Neural progenitor cell (in vitro differentiated cells): ENCODE measurements at regions not wholly inside any gene's neighbourhood (a gene's known extent, or its start where the extent isn't known, plus 50 kb on each side); places are given as distances from the start of the nearest gene placed in this dataset.

Experiments
- DNase-seq: peaks from one replicate; pipeline ENCODE4 v3.0.0-alpha.2; 2016; ENCODE audit warnings: low spot score
- H2AFZ ChIP-seq: fragments of 200-600 bp; sonication (generic); replicated peaks from 2 replicates; pipeline ENCODE4 v1.6.1; 2016; ENCODE audit warnings: antibody characterized with exemption
- H3F3A ChIP-seq: fragments of 200-600 bp; sonication (generic); 2 replicates; pipeline ENCODE4 v1.6.1; 2016; ENCODE audit warnings: antibody characterized with exemption, low read depth
- H3K27ac ChIP-seq: fragments of 200-600 bp; sonication (generic); 2 replicates; pipeline ENCODE4 v1.5.1; 2016; ENCODE audit warnings: mild to moderate bottlenecking
- H3K27me3 ChIP-seq: fragments of 200-600 bp; sonication (generic); 2 replicates; pipeline ENCODE4 v1.6.1; 2016; ENCODE audit warnings: mild to moderate bottlenecking, moderate library complexity
- H3K36me3 ChIP-seq: fragments of 200-600 bp; sonication (generic); 2 replicates; pipeline ENCODE4 v1.5.1; 2016
- H3K4me1 ChIP-seq: fragments of 200-600 bp; sonication (generic); 2 replicates; pipeline ENCODE4 v1.6.1; 2016; ENCODE audit warnings: mixed run types
- H3K4me2 ChIP-seq: fragments of 200-600 bp; sonication (generic); 2 replicates; pipeline ENCODE4 v1.6.1; 2016
- H3K4me3 ChIP-seq: fragments of 200-600 bp; sonication (generic); 2 replicates; pipeline ENCODE4 v1.5.1; 2016
- H3K79me2 ChIP-seq: fragments of 200-600 bp; sonication (generic); 2 replicates; pipeline ENCODE4 v1.6.1; 2016; ENCODE audit warnings: low read depth
- H3K9ac ChIP-seq: fragments of 200-600 bp; sonication (generic); 2 replicates; pipeline ENCODE4 v1.6.1; 2016
- H3K9me3 ChIP-seq: fragments of 200-600 bp; sonication (generic); 2 replicates; pipeline ENCODE4 v1.5.1; 2016; ENCODE audit warnings: low read depth
- H4K20me1 ChIP-seq: fragments of 200-600 bp; sonication (generic); 2 replicates; pipeline ENCODE4 v1.6.1; 2016; ENCODE audit warnings: low read depth
- H3K27ac Mint-ChIP-seq: 3 replicates; pipeline ENCODE4 v1.8.0; 2021; ENCODE audit warnings: mixed read lengths
- H3K27me3 Mint-ChIP-seq: 2 replicates; pipeline ENCODE4 v1.8.0; 2022; ENCODE audit warnings: low read depth, mild to moderate bottlenecking, inconsistent platforms, moderate library complexity, mixed read lengths; ENCODE audit not compliant: insufficient read depth
- H3K36me3 Mint-ChIP-seq: 3 replicates; pipeline ENCODE4 v1.8.0; 2021; ENCODE audit warnings: mixed read lengths
- H3K4me1 Mint-ChIP-seq: 3 replicates; pipeline ENCODE4 v1.8.0; 2021; ENCODE audit warnings: mixed read lengths
- H3K4me3 Mint-ChIP-seq: 3 replicates; pipeline ENCODE4 v1.8.0; 2021; ENCODE audit warnings: mild to moderate bottlenecking, moderate library complexity, mixed read lengths
- H3K9me3 Mint-ChIP-seq: 3 replicates; pipeline ENCODE4 v1.8.0; 2020; ENCODE audit warnings: mixed read lengths
- EZH2 ChIP-seq: fragments of 200-600 bp; sonication (generic); IDR thresholded peaks from 2 replicates; pipeline ENCODE4 v1.6.1; 2017; ENCODE audit warnings: antibody characterized with exemption, mild to moderate bottlenecking, moderate library complexity
- EZH2phosphoT487 ChIP-seq: fragments of 200-600 bp; sonication (generic); IDR thresholded peaks from 2 replicates; pipeline ENCODE4 v1.6.1; 2017; ENCODE audit warnings: antibody characterized with exemption
- TF ChIP-seq, protein P1 (sequence below): fragments of 200-600 bp; sonication (generic); IDR thresholded peaks from 2 replicates; pipeline ENCODE4 v1.5.1; 2017; ENCODE audit warnings: antibody characterized with exemption, mild to moderate bottlenecking

DNA sequence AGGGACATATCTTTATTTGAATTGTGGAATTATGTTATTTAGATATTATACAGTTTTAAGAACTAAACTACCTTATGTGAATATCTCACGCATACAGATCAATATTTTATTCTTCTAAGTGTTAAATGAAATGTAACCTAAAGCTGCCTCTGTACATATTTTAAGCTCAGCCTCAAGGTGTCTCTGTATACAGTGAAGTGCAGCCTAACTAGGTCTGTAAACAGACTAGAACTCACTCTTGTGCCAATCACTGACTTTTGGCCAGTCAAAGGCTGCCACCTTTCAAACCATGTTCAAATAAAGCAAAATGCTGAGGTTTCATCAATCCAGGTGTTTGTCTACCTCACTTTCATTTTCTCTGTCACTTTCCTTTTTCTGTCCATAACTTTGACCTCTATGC lies 1074.5 kb upstream of the PRKX start:
- no peak for DNase-seq
- no peaks in the 10 kb centered on the region for H3K27me3 Mint-ChIP-seq
- H3K9me3 ChIP-seq, result no peaks in the 10 kb centered on the region
- no peaks in the 10 kb centered on the region for H3K9me3 Mint-ChIP-seq
- H3F3A ChIP-seq, result no peaks in the 10 kb centered on the region
- no peak overlapping the region for H3K4me3 Mint-ChIP-seq
- H3K4me2 ChIP-seq, result no peak overlapping the region
- H3K27me3 ChIP-seq, result no peaks in the 10 kb centered on the region
- no peak overlapping the region for H2AFZ ChIP-seq
- H3K4me1 Mint-ChIP-seq, result no peaks in the 10 kb centered on the region
- no peak overlapping the region for H3K27ac Mint-ChIP-seq
- TF ChIP-seq, protein P1, sequence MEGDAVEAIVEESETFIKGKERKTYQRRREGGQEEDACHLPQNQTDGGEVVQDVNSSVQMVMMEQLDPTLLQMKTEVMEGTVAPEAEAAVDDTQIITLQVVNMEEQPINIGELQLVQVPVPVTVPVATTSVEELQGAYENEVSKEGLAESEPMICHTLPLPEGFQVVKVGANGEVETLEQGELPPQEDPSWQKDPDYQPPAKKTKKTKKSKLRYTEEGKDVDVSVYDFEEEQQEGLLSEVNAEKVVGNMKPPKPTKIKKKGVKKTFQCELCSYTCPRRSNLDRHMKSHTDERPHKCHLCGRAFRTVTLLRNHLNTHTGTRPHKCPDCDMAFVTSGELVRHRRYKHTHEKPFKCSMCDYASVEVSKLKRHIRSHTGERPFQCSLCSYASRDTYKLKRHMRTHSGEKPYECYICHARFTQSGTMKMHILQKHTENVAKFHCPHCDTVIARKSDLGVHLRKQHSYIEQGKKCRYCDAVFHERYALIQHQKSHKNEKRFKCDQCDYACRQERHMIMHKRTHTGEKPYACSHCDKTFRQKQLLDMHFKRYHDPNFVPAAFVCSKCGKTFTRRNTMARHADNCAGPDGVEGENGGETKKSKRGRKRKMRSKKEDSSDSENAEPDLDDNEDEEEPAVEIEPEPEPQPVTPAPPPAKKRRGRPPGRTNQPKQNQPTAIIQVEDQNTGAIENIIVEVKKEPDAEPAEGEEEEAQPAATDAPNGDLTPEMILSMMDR, result no peak
- TF ChIP-seq EZH2, result no peak
- no peak for TF ChIP-seq EZH2phosphoT487
- H3K36me3 Mint-ChIP-seq, result no peaks in the 10 kb centered on the region
- no peaks in the 10 kb centered on the region for H3K79me2 ChIP-seq
- no peaks in the 10 kb centered on the region for H3K4me1 ChIP-seq
- no peaks in the 10 kb centered on the region for H3K36me3 ChIP-seq
- no peak overlapping the region for H3K4me3 ChIP-seq
- no peak overlapping the region for H3K27ac ChIP-seq
- H4K20me1 ChIP-seq, result no peaks in the 10 kb centered on the region
- H3K9ac ChIP-seq, result no peak overlapping the region

DNA sequence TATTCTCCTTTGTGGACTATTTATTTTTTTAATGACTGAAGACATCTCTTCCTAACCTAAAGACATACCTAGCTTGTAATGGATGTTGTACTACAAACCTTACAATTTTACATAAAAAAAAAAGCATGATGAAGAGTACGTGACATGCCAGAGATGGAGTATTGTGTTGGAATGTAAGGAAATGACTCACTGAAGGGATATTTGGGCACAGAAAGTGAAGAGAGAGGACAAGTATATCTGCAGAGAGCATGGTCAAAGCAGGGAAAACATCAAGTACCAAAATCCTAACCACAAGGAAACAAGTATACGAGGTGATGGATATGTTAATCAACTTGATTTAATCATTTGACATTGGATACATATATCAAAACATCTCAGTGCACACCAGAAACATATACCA lies 1051.4 kb upstream of the PRKX start:
- H3K9ac ChIP-seq, result no peak overlapping the region
- H3K9me3 Mint-ChIP-seq, result no peaks in the 10 kb centered on the region
- no peaks in the 10 kb centered on the region for H3K27me3 ChIP-seq

DNA sequence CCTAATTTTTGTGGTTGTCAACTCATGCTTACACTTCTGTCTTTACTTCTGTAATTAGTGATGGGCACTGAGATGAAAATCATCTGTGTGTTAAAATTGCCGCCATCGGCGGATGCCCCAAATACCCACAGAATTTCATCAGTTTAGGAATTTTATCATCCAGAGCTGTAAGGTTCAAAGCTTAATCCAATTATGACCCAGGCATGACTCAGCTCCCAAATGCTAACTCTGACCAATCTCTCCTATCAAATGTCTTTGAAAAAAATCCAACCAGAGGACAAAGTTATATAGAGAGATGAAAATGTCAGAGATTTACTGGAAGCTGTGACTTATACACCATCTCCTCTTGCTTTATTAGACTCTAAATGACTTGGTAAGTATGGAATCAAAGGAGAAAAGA lies 1048.7 kb upstream of the PRKX start:
- Mint-ChIP-seq H3K4me3 (no peak overlapping the region), H3K36me3 (no peaks in the 10 kb centered on the region), H3K9me3 (no peaks in the 10 kb centered on the region), H3K4me1 (no peaks in the 10 kb centered on the region), H3K27me3 (no peaks in the 10 kb centered on the region), H3K27ac (no peak overlapping the region)
- H3K4me2 ChIP-seq, result no peak overlapping the region
- no peak overlapping the region for H3K27ac ChIP-seq
- no peak overlapping the region for H3K4me3 ChIP-seq
- no peak overlapping the region for H2AFZ ChIP-seq
- H3K79me2 ChIP-seq, result no peaks in the 10 kb centered on the region
- no peaks in the 10 kb centered on the region for H4K20me1 ChIP-seq
- no peaks in the 10 kb centered on the region for H3K27me3 ChIP-seq
- no peaks in the 10 kb centered on the region for H3F3A ChIP-seq
- no peaks in the 10 kb centered on the region for H3K9me3 ChIP-seq
- no peaks in the 10 kb centered on the region for H3K4me1 ChIP-seq
- TF ChIP-seq EZH2 (no peak), EZH2phosphoT487 (no peak)
- TF ChIP-seq, protein P1, result no peak
- no peak overlapping the region for H3K9ac ChIP-seq
- H3K36me3 ChIP-seq, result no peaks in the 10 kb centered on the region
- DNase-seq, result no peak

More for the DNA sequence above, 1051.4 kb upstream of the PRKX start:
- Mint-ChIP-seq H3K4me3 (no peak overlapping the region), H3K27me3 (no peaks in the 10 kb centered on the region), H3K4me1 (no peaks in the 10 kb centered on the region), H3K36me3 (no peaks in the 10 kb centered on the region), H3K27ac (no peak overlapping the region)
- TF ChIP-seq EZH2 (no peak), EZH2phosphoT487 (no peak)
- TF ChIP-seq, protein P1, result no peak
- Histone ChIP-seq H2AFZ (no peak overlapping the region), H3K4me2 (no peak overlapping the region), H3K36me3 (no peaks in the 10 kb centered on the region), H3K27ac (no peak overlapping the region), H3K79me2 (no peaks in the 10 kb centered on the region), H3K9me3 (no peaks in the 10 kb centered on the region), H3F3A (no peaks in the 10 kb centered on the region), H4K20me1 (no peaks in the 10 kb centered on the region), H3K4me3 (no peak overlapping the region), H3K4me1 (no peaks in the 10 kb centered on the region)
- no peak for DNase-seq
